Parathyroid adenoma (tissue), 2 donors: ENCODE measurements at regions not wholly inside any gene's neighbourhood (a gene's known extent, or its start where the extent isn't known, plus 50 kb on each side); places are given as distances from the start of the nearest gene placed in this dataset.

Experiments used
- H2AFZ ChIP-seq: fragments of 300-600 bp; sonication (generic); one replicate; pipeline ENCODE4 v1.7.0; 2017; ENCODE audit warnings: antibody characterized with exemption, mild to moderate bottlenecking
- H3K27ac ChIP-seq: fragments of 300-600 bp; sonication (generic); one replicate; pipeline ENCODE4 v1.7.0; 2017
- H3K27me3 ChIP-seq: fragments of 300-600 bp; sonication (generic); one replicate; pipeline ENCODE4 v1.7.0; 2017; ENCODE audit warnings: low read length; ENCODE audit not compliant: control insufficient read depth, insufficient read depth
- H3K36me3 ChIP-seq: fragments of 300-600 bp; sonication (generic); one replicate; pipeline ENCODE4 v1.7.0; 2017; ENCODE audit warnings: low read length; ENCODE audit not compliant: control insufficient read depth, insufficient read depth
- H3K4me1 ChIP-seq: fragments of 300-600 bp; sonication (generic); one replicate; pipeline ENCODE4 v1.7.0; 2017; ENCODE audit warnings: control low read depth
- H3K4me2 ChIP-seq: fragments of 300-600 bp; sonication (generic); one replicate; pipeline ENCODE4 v1.7.0; 2017; ENCODE audit warnings: low read length
- H3K4me3 ChIP-seq: fragments of 300-600 bp; sonication (generic); one replicate; pipeline ENCODE4 v1.7.0; 2017; ENCODE audit warnings: low read depth, low read length
- H3K79me2 ChIP-seq: fragments of 300-600 bp; sonication (generic); one replicate; pipeline ENCODE4 v1.7.0; 2017; ENCODE audit warnings: control low read depth
- H3K9ac ChIP-seq: fragments of 300-600 bp; sonication (generic); one replicate; pipeline ENCODE4 v1.7.0; 2017; ENCODE audit warnings: mild to moderate bottlenecking
- H3K9me3 ChIP-seq: fragments of 300-600 bp; sonication (generic); one replicate; pipeline ENCODE4 v1.7.0; 2017; ENCODE audit warnings: low read length; ENCODE audit not compliant: control insufficient read depth
- CTCF ChIP-seq: fragments of 300-600 bp; sonication (generic); IDR thresholded peaks from one replicate; pipeline ENCODE4 v1.7.0; 2017; ENCODE audit warnings: antibody characterized with exemption, mild to moderate bottlenecking
- donor health status: primary hyperparathyroidism.

GRCh38 chr2:236982693-236983455 is 102.8 kb upstream of the COPS8 start:
- Histone ChIP-seq H3K4me3 (no peak overlapping the region), H3K4me1 (no peaks in the 10 kb centered on the region), H3K9me3 (no peaks in the 10 kb centered on the region), H3K27me3 (no peaks in the 10 kb centered on the region), H3K36me3 (no peaks in the 10 kb centered on the region), H3K27ac (no peak overlapping the region), H2AFZ (no peak overlapping the region), H3K9ac (no peak overlapping the region), H3K4me2 (no peak overlapping the region), H3K79me2 (no peaks in the 10 kb centered on the region)
- no peak for TF ChIP-seq CTCF

- no peaks in the 10 kb centered on the region for H3K27me3 ChIP-seq
- no peak for TF ChIP-seq CTCF
- H3K4me3 ChIP-seq: no peak overlapping the region
- H3K9ac ChIP-seq: no peak overlapping the region
- H3K36me3 ChIP-seq: no peaks in the 10 kb centered on the region
- H3K27ac ChIP-seq: no peak overlapping the region
- H3K4me1 ChIP-seq: no peaks in the 10 kb centered on the region
- H3K9me3 ChIP-seq: no peaks in the 10 kb centered on the region
- no peak overlapping the region for H3K4me2 ChIP-seq
- no peaks in the 10 kb centered on the region for H3K79me2 ChIP-seq
- no peak overlapping the region for H2AFZ ChIP-seq
These were observed 101.6 kb upstream of the COPS8 start for GRCh38 chr2:236984046-236984445.

GRCh38 chr2:236985761-236986339 is 99.8 kb upstream of the COPS8 start:
- Histone ChIP-seq H3K9ac (no peak overlapping the region), H3K36me3 (no peaks in the 10 kb centered on the region), H3K27ac (no peak overlapping the region), H3K4me2 (no peak overlapping the region), H2AFZ (no peak overlapping the region), H3K27me3 (no peaks in the 10 kb centered on the region), H3K4me3 (no peak overlapping the region), H3K79me2 (no peaks in the 10 kb centered on the region), H3K9me3 (no peaks in the 10 kb centered on the region), H3K4me1 (no peaks in the 10 kb centered on the region)
- TF ChIP-seq CTCF: no peak

GRCh38 chr2:236986524-236987330 is 99.0 kb upstream of the COPS8 start:
- no peak overlapping the region for H3K4me2 ChIP-seq
- no peaks in the 10 kb centered on the region for H3K36me3 ChIP-seq
- H3K27ac ChIP-seq: no peak overlapping the region
- H3K4me3 ChIP-seq: no peak overlapping the region
- H3K27me3 ChIP-seq: no peaks in the 10 kb centered on the region
- no peaks in the 10 kb centered on the region for H3K9me3 ChIP-seq
- H2AFZ ChIP-seq: no peak overlapping the region
- no peaks in the 10 kb centered on the region for H3K79me2 ChIP-seq
- H3K4me1 ChIP-seq: no peaks in the 10 kb centered on the region
- TF ChIP-seq CTCF: no peak
- no peak overlapping the region for H3K9ac ChIP-seq
